Activated CD4-positive, alpha-beta memory T cell treated with anti-CD3 and anti-CD28 coated beads, Interleukin-2, amount 10 ng/mL, durations not matched to agents 7 days and 5 days (primary cell): ENCODE measurements at regions not wholly inside any gene's neighbourhood (a gene's known extent, or its start where the extent isn't known, plus 50 kb on each side); places are given as distances from the start of the nearest gene placed in this dataset.

Experiments used
- CTCF ChIA-PET: fragments of 350-600 bp; sonication (Branson Sonifier 250); formaldehyde crosslinking; loops from one replicate; lab custom pipeline; 2021; ENCODE audit warnings: antibody characterized with exemption, inconsistent platforms; lab: Charles Lee
- POLR2A ChIA-PET: fragments of 350-600 bp; sonication (Branson Sonifier 250); formaldehyde crosslinking; loops from one replicate; lab custom pipeline; 2021; ENCODE audit warnings: antibody characterized with exemption; lab: Charles Lee
- DNase-seq: peaks from one replicate; pipeline ENCODE4 v3.0.0-alpha.2; 2020
- H3K27ac Mint-ChIP-seq: one replicate; pipeline ENCODE4 v1.8.0; 2021; ENCODE audit warnings: mild to moderate bottlenecking, mixed read lengths
- H3K27me3 Mint-ChIP-seq: one replicate; pipeline ENCODE4 v1.8.0; 2021; ENCODE audit warnings: mixed read lengths
- H3K36me3 Mint-ChIP-seq: one replicate; pipeline ENCODE4 v1.8.0; 2021; ENCODE audit warnings: low read depth, mixed read lengths
- H3K4me1 Mint-ChIP-seq: one replicate; pipeline ENCODE4 v1.8.0; 2021; ENCODE audit warnings: mixed read lengths
- H3K4me3 Mint-ChIP-seq: one replicate; pipeline ENCODE4 v1.8.0; 2021; ENCODE audit warnings: mild to moderate bottlenecking, mixed read lengths
- H3K9me3 Mint-ChIP-seq: one replicate; pipeline ENCODE4 v1.8.0; 2021; ENCODE audit warnings: mixed read lengths

DNA sequence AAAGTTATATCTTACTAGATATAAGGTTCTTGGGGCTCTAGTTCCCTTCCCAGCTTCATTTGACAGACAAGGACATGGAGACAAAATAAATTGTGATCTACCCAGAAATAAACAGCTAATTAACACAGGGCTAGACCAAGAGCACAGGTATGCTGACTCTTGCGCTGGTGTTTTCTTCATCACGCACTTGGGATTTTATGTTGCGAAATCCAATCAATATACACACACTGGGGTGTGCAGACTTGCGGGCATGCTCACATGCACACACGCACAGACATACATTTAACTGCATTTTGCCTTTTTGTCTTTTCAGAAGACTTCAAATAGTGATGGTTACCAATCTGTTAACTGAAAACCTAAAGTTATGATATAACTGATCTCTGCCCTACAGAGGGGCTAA lies 91.2 kb downstream of the LRATD1 start:
- H3K4me1 Mint-ChIP-seq: no peaks in the 10 kb centered on the region
- peaks cover 2% of the 10 kb centered on the region for H3K9me3 Mint-ChIP-seq
- CTCF ChIA-PET: no interaction called here
- DNase-seq: no peak
- H3K27me3 Mint-ChIP-seq: no peaks in the 10 kb centered on the region
- POLR2A ChIA-PET: no interaction called here
- no peak overlapping the region for H3K4me3 Mint-ChIP-seq
- no peak overlapping the region for H3K27ac Mint-ChIP-seq
- no peaks in the 10 kb centered on the region for H3K36me3 Mint-ChIP-seq

DNA sequence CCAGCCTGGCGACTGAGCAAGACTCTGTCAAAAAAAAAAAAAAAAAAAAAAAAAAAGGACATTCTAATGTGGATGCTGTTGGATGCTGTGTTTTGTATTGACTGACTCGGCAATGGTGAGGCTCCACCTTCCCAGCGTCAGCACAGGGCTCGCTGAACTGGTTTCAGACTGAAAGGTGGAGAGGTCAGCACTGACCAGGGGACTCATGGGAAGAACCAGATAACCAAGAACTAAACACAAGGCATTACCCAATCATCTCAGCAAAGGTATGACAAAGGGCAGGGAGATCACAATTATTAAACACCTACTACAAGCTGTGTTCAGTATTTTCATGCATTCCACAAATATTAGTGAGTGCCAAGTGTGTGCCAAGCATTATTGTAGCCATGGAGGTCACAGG lies 103.2 kb downstream of the LRATD1 start:
- H3K4me3 Mint-ChIP-seq: no peak overlapping the region
- no peaks in the 10 kb centered on the region for H3K4me1 Mint-ChIP-seq
- H3K36me3 Mint-ChIP-seq: no peaks in the 10 kb centered on the region
- peaks cover 7% of the 10 kb centered on the region for H3K9me3 Mint-ChIP-seq
- no peak for DNase-seq
- H3K27me3 Mint-ChIP-seq: no peaks in the 10 kb centered on the region
- ChIA-PET POLR2A (no interaction called here), CTCF (no interaction called here)
- no peak overlapping the region for H3K27ac Mint-ChIP-seq

DNA sequence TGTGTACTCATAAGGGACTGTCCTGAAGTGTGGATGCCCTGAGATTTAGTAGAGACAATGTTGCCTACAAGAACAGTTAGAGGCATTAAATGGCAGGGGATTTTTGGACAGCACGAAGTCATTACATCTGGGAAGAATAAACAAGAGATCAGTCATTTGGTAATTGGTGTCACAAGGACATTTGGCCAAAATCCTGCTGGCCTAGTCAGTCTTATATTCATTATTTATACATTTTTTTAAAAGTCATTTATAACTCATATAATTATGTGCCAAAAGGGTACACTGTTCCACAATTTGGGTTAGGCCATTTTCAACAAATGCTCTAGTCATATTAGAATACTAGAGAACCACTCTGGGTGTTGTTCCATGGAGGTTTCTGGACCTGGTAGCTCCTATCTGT lies 104.7 kb downstream of the LRATD1 start:
- Mint-ChIP-seq H3K27me3 (no peaks in the 10 kb centered on the region), H3K4me3 (no peak overlapping the region), H3K9me3 (peaks cover 7% of the 10 kb centered on the region), H3K36me3 (no peaks in the 10 kb centered on the region), H3K27ac (no peak overlapping the region), H3K4me1 (no peaks in the 10 kb centered on the region)
- no peak for DNase-seq
- ChIA-PET POLR2A (no interaction called here), CTCF (no interaction called here)

DNA sequence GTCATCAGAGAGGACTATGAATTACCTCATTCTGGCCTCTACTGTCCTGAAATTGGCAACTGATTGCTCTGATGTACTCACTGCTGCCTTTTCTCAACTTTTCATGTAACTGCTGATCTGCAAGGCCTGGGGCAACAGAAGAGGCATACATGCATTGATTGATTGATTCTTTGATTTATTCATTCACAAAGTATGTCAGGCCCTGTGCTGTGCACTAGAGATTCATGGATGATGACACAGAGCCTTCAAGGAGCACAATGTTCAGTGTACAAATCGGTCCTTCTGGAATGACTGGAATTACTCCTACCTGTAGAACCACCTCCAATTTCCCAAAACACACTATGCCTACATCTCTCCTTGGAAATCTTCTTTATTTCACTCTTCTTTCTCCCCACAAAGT lies 111.3 kb downstream of the LRATD1 start:
- ChIA-PET CTCF (no interaction called here), POLR2A (no interaction called here)
- H3K4me3 Mint-ChIP-seq: no peak overlapping the region
- DNase-seq: no peak
- peaks cover 2% of the 10 kb centered on the region for H3K9me3 Mint-ChIP-seq
- no peaks in the 10 kb centered on the region for H3K36me3 Mint-ChIP-seq
- H3K27me3 Mint-ChIP-seq: no peaks in the 10 kb centered on the region
- no peak overlapping the region for H3K27ac Mint-ChIP-seq
- H3K4me1 Mint-ChIP-seq: no peaks in the 10 kb centered on the region

DNA sequence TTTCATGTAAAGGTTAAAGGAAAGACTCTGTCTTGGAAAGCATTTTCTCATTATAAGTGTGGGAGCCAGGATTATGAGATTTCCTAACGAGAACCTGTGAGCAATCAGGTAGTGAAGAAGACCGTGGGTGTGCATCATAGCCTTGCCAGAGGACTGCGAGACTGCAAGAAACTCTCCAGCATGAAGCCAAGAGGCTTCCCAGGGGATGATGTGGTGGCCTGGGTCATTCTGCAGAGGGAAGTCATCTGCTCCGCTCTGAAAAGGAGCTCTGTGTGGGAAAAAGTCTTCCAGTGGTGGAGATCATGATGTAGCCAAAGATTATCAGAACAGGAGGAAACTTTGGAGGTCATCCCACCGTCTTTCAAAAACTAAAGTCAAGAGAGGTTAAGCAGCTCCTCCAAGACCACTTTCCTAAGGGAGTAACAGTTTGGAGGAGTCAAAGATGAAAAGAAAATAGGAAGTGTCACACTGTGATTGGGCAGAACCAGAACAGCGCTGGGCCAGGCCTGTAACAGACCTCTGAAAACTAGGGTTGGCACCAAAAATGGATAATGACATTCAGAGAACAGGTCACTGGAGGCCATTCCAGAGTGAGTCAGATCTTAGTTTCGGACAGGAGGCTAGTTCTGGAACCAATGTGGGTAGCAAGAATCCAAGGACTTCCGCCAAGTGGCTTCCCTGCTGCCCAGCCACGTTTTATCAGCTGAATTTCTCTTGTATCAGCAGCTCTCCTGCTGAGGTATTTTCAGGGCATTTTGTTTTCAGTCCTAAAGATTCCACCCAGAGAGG lies 113.0 kb downstream of the LRATD1 start:
- H3K4me3 Mint-ChIP-seq: no peak overlapping the region
- DNase-seq: no peak
- CTCF ChIA-PET: no interaction called here
- H3K27me3 Mint-ChIP-seq: no peaks in the 10 kb centered on the region
- H3K9me3 Mint-ChIP-seq: peaks cover 7% of the 10 kb centered on the region
- POLR2A ChIA-PET: no interaction called here
- H3K36me3 Mint-ChIP-seq: no peaks in the 10 kb centered on the region
- no peak overlapping the region for H3K27ac Mint-ChIP-seq
- H3K4me1 Mint-ChIP-seq: no peaks in the 10 kb centered on the region

DNA sequence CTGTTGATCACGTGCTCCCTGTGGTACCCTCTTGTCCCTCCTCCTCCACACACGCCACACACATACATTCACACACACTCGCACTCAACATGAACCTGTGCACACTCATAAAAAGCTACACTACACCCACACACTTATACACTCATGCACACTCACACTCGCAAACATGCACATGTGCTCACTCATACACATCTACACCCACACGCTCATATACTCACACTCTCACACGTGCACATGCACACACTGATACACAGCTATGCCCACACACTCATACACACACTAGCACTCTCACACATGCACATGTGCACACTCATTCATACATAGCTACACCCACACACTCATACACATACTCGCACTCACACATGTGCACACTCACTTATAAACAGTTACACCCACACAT lies 113.6 kb downstream of the LRATD1 start:
- H3K27ac Mint-ChIP-seq: no peak overlapping the region
- CTCF ChIA-PET: no interaction called here
- no peak overlapping the region for H3K4me3 Mint-ChIP-seq
- no peak for DNase-seq
- no peaks in the 10 kb centered on the region for H3K4me1 Mint-ChIP-seq
- no peaks in the 10 kb centered on the region for H3K36me3 Mint-ChIP-seq
- H3K27me3 Mint-ChIP-seq: no peaks in the 10 kb centered on the region
- H3K9me3 Mint-ChIP-seq: peaks cover 7% of the 10 kb centered on the region
- POLR2A ChIA-PET: no interaction called here

DNA sequence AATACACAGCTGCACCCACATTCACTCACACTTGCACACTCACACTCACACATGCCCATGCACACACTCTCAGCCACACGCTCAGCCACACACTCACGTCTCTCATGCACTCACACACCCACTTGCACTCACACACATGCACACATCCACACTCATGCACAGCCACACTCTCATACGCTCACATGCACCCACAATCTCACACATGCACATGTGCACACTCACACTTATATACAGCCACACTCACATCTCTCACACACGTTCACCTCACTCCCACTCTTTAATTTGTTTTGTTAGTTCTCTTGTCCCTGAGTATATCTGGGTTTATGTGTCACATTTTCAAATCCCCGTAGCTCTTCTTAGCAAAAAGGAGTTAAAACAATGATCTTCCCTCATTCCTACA lies 114.9 kb downstream of the LRATD1 start:
- Mint-ChIP-seq H3K9me3 (peaks cover 7% of the 10 kb centered on the region), H3K4me1 (no peaks in the 10 kb centered on the region), H3K36me3 (no peaks in the 10 kb centered on the region), H3K27ac (no peak overlapping the region), H3K27me3 (no peaks in the 10 kb centered on the region), H3K4me3 (no peak overlapping the region)
- ChIA-PET CTCF (no interaction called here), POLR2A (no interaction called here)
- DNase-seq: no peak

DNA sequence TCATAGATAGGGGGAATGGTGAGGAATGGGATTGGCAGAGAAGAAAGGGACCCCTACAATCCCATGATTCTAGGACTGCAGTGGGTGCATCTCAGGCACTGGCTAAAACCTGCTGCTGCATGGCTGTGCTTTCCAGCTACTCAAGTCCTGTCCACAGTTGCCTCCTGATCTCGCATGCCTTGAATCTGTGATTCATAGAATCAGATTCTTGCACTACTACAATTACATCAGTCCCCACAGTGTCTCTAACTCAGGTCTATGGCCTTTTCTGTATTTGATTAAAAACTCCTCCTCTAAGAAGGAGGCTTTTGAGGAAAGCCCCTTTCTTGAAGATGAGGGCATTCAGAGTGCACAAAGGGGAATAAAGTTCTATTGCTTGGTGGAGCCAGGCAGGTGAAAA lies 117.4 kb downstream of the LRATD1 start:
- ChIA-PET CTCF (no interaction called here), POLR2A (no interaction called here)
- Mint-ChIP-seq H3K36me3 (no peaks in the 10 kb centered on the region), H3K27me3 (no peaks in the 10 kb centered on the region), H3K9me3 (peaks cover 7% of the 10 kb centered on the region), H3K4me1 (no peaks in the 10 kb centered on the region), H3K4me3 (no peak overlapping the region), H3K27ac (no peak overlapping the region)
- no peak for DNase-seq

DNA sequence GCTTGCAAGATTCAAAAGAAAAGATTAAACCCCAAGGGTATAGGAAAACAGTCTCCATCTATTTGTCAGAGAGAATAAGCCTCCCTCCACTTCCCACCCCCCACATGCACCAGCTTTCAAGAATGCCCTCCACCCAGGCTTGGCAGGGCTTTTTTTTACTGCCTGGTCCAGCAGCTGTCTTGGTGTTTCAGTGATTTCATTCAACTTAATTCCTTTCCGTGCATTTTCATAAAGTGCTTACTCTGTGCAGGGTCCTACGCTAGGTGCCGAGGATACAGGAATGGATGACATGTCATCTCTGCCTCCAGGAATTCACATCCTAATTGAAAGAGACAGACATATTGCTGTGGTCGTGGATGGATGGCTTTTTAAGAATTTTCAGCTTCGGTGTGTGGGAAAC lies 117.9 kb downstream of the LRATD1 start:
- ChIA-PET CTCF (no interaction called here), POLR2A (no interaction called here)
- Mint-ChIP-seq H3K4me1 (no peaks in the 10 kb centered on the region), H3K36me3 (no peaks in the 10 kb centered on the region), H3K9me3 (peaks cover 5% of the 10 kb centered on the region), H3K27me3 (no peaks in the 10 kb centered on the region), H3K4me3 (no peak overlapping the region), H3K27ac (no peak overlapping the region)
- DNase-seq: no peak

DNA sequence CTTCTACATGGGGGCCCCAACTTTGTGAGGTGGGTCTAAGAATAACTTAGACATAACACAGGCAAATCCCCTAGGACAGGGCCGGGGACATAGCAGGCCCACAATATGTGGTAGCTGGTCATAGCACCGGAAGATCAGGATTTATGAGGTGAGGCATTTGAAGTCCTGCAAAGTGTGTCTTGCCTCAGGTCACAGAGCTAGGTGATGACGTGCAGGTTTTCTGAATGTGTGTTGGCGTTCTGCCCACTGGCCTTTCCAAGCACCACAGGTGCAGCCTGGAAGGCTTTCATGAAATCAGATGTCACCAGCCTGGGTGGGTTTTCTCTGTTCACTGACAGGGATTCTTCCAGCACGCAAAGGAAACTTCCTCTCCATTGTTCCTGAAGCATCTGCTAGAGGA lies 119.1 kb downstream of the LRATD1 start:
- CTCF ChIA-PET: no interaction called here

DNA sequence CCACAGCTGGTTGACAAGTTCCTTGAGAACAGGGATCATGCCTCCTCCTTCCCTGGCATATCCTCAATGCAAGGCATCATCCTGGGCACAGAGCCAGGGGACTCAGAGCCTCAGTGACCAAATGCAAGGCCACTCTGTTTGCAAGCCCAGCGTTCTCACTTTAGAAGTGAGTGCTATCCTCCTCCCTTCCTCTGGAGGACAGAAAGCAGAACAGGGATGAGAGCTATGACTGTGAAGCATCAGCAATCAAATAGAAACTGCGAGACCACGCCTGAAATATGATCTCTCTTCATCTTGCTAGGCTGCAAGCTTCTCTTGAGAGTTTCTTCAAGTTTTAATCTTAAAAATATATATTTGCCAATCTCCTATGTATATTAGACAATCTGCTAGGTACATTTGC lies 119.8 kb downstream of the LRATD1 start:
- Mint-ChIP-seq H3K27ac (no peak overlapping the region), H3K27me3 (no peaks in the 10 kb centered on the region), H3K9me3 (peaks cover 5% of the 10 kb centered on the region), H3K4me3 (no peak overlapping the region), H3K36me3 (no peaks in the 10 kb centered on the region), H3K4me1 (no peaks in the 10 kb centered on the region)
- no peak for DNase-seq
- ChIA-PET CTCF (no interaction called here), POLR2A (no interaction called here)

More for the DNA sequence above, 119.1 kb downstream of the LRATD1 start:
- Mint-ChIP-seq H3K4me3 (no peak overlapping the region), H3K36me3 (no peaks in the 10 kb centered on the region), H3K4me1 (no peaks in the 10 kb centered on the region), H3K27me3 (no peaks in the 10 kb centered on the region), H3K27ac (no peak overlapping the region), H3K9me3 (peaks cover 5% of the 10 kb centered on the region)
- no peak for DNase-seq
- POLR2A ChIA-PET: no interaction called here

DNA sequence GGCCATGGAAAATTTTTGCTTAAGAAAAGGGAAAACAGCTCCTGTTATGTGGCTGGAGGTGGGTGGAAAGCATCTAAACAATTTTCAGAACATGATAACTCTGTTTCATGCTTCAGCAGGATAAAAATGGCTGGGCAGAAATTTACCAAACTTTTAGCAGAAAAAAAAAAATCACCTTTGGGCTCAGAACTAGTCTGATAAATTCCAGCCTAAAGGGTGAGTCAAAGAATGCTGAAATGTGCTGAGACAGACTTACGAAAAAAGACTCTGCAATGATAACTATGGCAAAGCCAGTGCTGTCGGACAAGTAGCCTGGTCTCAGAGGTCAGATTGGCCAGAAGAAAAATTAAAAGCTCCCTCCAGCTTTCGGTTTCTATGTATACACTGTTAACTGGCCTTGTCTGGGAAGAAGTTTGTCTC lies 123.6 kb downstream of the LRATD1 start:
- CTCF ChIA-PET: no interaction called here
- POLR2A ChIA-PET: no interaction called here
- no peak overlapping the region for H3K27ac Mint-ChIP-seq

DNA sequence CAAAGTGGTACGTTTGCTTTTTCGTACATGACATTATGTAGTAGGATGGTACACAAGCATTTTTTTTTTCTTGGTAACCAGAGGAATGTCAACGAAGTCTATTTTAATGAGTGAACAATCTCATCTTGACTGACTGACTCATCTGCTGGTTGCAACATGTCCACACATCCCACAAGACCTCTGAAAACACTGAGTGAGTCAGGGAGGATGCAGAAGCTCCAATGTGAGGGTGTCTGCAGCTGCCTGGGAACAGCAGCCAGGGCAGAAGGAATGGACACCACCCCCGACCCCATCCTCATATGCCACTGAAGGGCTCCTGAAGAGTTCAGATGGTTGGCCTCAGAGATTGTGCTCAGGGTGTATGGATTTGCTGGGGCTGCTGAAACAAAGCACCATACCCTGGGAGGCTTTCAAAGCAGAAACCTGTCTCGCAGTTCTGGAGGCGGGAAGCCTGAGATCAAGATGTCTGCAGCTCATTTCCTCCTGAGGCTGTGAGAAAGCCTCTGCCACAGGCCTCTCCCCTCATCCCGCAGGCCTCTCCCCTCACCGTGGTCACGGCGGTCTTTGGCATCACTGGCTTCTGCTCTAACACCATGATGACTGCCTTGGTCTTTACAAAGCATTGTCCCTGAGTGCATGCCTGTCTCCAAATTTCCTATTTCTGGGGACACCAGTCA lies 124.6 kb downstream of the LRATD1 start:
- POLR2A ChIA-PET: no interaction called here
- Mint-ChIP-seq H3K4me1 (no peaks in the 10 kb centered on the region), H3K9me3 (no peaks in the 10 kb centered on the region), H3K36me3 (no peaks in the 10 kb centered on the region), H3K27me3 (no peaks in the 10 kb centered on the region), H3K27ac (no peak overlapping the region), H3K4me3 (no peak overlapping the region)
- no peak for DNase-seq
- CTCF ChIA-PET: no interaction called here

More for the DNA sequence above, 123.6 kb downstream of the LRATD1 start:
- Mint-ChIP-seq H3K4me1 (no peaks in the 10 kb centered on the region), H3K9me3 (no peaks in the 10 kb centered on the region), H3K4me3 (no peak overlapping the region), H3K36me3 (no peaks in the 10 kb centered on the region), H3K27me3 (no peaks in the 10 kb centered on the region)
- no peak for DNase-seq

DNA sequence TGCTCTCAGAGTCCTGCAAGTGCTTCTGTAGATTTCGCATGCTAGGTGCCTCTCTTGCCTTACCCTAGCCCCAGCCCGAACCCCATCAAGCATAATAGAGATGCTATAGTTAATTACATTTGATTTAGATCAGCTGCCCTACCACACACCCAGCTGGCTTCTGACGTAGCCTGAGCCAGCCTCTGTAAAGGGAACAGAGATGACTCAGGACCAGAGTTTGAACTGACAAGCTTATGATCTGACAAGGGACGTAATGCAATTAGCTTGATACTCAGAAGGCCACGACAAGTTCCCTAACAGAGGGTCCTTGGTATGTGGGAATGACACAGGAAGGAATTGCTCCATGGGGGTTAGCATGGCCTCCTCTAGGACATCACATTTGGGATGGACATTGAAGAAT lies 126.6 kb downstream of the LRATD1 start:
- POLR2A ChIA-PET: no interaction called here
- CTCF ChIA-PET: no interaction called here
- H3K27me3 Mint-ChIP-seq: no peaks in the 10 kb centered on the region
- no peaks in the 10 kb centered on the region for H3K36me3 Mint-ChIP-seq
- no peak overlapping the region for H3K4me3 Mint-ChIP-seq
- no peaks in the 10 kb centered on the region for H3K4me1 Mint-ChIP-seq
- H3K27ac Mint-ChIP-seq: no peak overlapping the region
- no peak for DNase-seq
- H3K9me3 Mint-ChIP-seq: peaks cover 5% of the 10 kb centered on the region
